ENCODE measurements at regions not wholly inside any gene's neighbourhood (a gene's known extent, or its start where the extent isn't known, plus 50 kb on each side); places are given as distances from the start of the nearest gene placed in this dataset.

GRCh38 chr4:33606951-33607350 is 2637.4 kb downstream of the ARAP2 start:
- no peaks in the 10 kb centered on the region for H3K36me3 ChIP-seq (ENCODE audit: control insufficient read depth, insufficient read depth, low read length)
- H3K9me3 ChIP-seq (ENCODE audit: control insufficient read depth, insufficient read depth, low read depth, low read length), result no peaks in the 10 kb centered on the region

GRCh38 chr4:33616121-33616520 is 2628.2 kb downstream of the ARAP2 start:
- no peak overlapping the region for H3K9ac ChIP-seq (ENCODE audit: insufficient read depth, low read length)
- no peaks in the 10 kb centered on the region for H3K9me3 ChIP-seq (ENCODE audit: control insufficient read depth, insufficient read depth, low read depth, low read length)
- no peak overlapping the region for H3K4me3 ChIP-seq (replicated peaks in 1 of 4; ENCODE audit: control extremely low read depth in 1 of 4, insufficient read depth in 1 of 4, low read depth in 3 of 4, low read length in 4 of 4)
- H4K20me1 ChIP-seq (ENCODE audit: control insufficient read depth, extremely low read depth, insufficient read depth, low read length), result no peaks in the 10 kb centered on the region
- no peaks in the 10 kb centered on the region for H3K36me3 ChIP-seq (ENCODE audit: control insufficient read depth, insufficient read depth, low read length)
- H2AFZ ChIP-seq (ENCODE audit: low read length), result no peak overlapping the region
- TF ChIP-seq CTCF (conservative IDR thresholded peaks at IDR 0.05 in 1 of 2, IDR thresholded peaks at IDR 0.05 in 1 of 2; ENCODE audit: low read depth in 1 of 2, low read length in 2 of 2) (no peak), EZH2 (IDR thresholded peaks at IDR 0.05; ENCODE audit: low read length, missing control alignments) (no peak)
- no peak overlapping the region for H3K27ac ChIP-seq (ENCODE audit: insufficient read depth, low read length)
- H3K79me2 ChIP-seq (ENCODE audit: control insufficient read depth, insufficient read depth, low read length), result no peaks in the 10 kb centered on the region
- no peak overlapping the region for H3K4me2 ChIP-seq (ENCODE audit: extremely low read depth, insufficient read depth, low read length)
- H3K27me3 ChIP-seq (ENCODE audit: control insufficient read depth, insufficient read depth, low read length), result no peaks in the 10 kb centered on the region
- no peak for DNase-seq (ENCODE audit: low read depth in 2 of 2)
- H3K4me1 ChIP-seq (ENCODE audit: control insufficient read depth, extremely low read depth, insufficient read depth, low read length), result no peaks in the 10 kb centered on the region

More at GRCh38 chr4:33606951-33607350, 2637.4 kb downstream of the ARAP2 start:
- Histone ChIP-seq H3K4me3 (replicated peaks in 1 of 4; ENCODE audit: control extremely low read depth in 1 of 4, insufficient read depth in 1 of 4, low read depth in 3 of 4, low read length in 4 of 4) (no peak overlapping the region), H3K79me2 (ENCODE audit: control insufficient read depth, insufficient read depth, low read length) (no peaks in the 10 kb centered on the region), H3K27ac (ENCODE audit: insufficient read depth, low read length) (no peak overlapping the region), H3K27me3 (ENCODE audit: control insufficient read depth, insufficient read depth, low read length) (no peaks in the 10 kb centered on the region), H3K4me2 (ENCODE audit: extremely low read depth, insufficient read depth, low read length) (no peak overlapping the region), H4K20me1 (ENCODE audit: control insufficient read depth, extremely low read depth, insufficient read depth, low read length) (no peaks in the 10 kb centered on the region), H2AFZ (ENCODE audit: low read length) (no peak overlapping the region), H3K9ac (ENCODE audit: insufficient read depth, low read length) (no peak overlapping the region), H3K4me1 (ENCODE audit: control insufficient read depth, extremely low read depth, insufficient read depth, low read length) (no peaks in the 10 kb centered on the region)
- no peak for TF ChIP-seq EZH2 (IDR thresholded peaks at IDR 0.05; ENCODE audit: low read length, missing control alignments)
- TF ChIP-seq CTCF (conservative IDR thresholded peaks at IDR 0.05 in 1 of 2, IDR thresholded peaks at IDR 0.05 in 1 of 2; ENCODE audit: low read depth in 1 of 2, low read length in 2 of 2), result no peak
- DNase-seq (ENCODE audit: low read depth in 2 of 2), result no peak

GRCh38 chr4:33625748-33626147 is 2618.6 kb downstream of the ARAP2 start:
- no peaks in the 10 kb centered on the region for H3K27me3 ChIP-seq (ENCODE audit: control insufficient read depth, insufficient read depth, low read length)
- no peaks in the 10 kb centered on the region for H4K20me1 ChIP-seq (ENCODE audit: control insufficient read depth, extremely low read depth, insufficient read depth, low read length)
- H3K27ac ChIP-seq (ENCODE audit: insufficient read depth, low read length), result no peak overlapping the region
- H3K9me3 ChIP-seq (ENCODE audit: control insufficient read depth, insufficient read depth, low read depth, low read length), result no peaks in the 10 kb centered on the region
- H3K4me2 ChIP-seq (ENCODE audit: extremely low read depth, insufficient read depth, low read length), result no peak overlapping the region
- TF ChIP-seq CTCF (conservative IDR thresholded peaks at IDR 0.05 in 1 of 2, IDR thresholded peaks at IDR 0.05 in 1 of 2; ENCODE audit: low read depth in 1 of 2, low read length in 2 of 2) (no peak), EZH2 (IDR thresholded peaks at IDR 0.05; ENCODE audit: low read length, missing control alignments) (no peak)
- no peak overlapping the region for H3K4me3 ChIP-seq (replicated peaks in 1 of 4; ENCODE audit: control extremely low read depth in 1 of 4, insufficient read depth in 1 of 4, low read depth in 3 of 4, low read length in 4 of 4)
- H3K36me3 ChIP-seq (ENCODE audit: control insufficient read depth, insufficient read depth, low read length), result no peaks in the 10 kb centered on the region
- H3K4me1 ChIP-seq (ENCODE audit: control insufficient read depth, extremely low read depth, insufficient read depth, low read length), result no peaks in the 10 kb centered on the region
- peak in 1 of 2 donors; percentile 3 for DNase-seq (ENCODE audit: low read depth in 2 of 2)
- H3K9ac ChIP-seq (ENCODE audit: insufficient read depth, low read length), result no peak overlapping the region
- no peaks in the 10 kb centered on the region for H3K79me2 ChIP-seq (ENCODE audit: control insufficient read depth, insufficient read depth, low read length)
- H2AFZ ChIP-seq (ENCODE audit: low read length), result no peak overlapping the region

Data from fibroblast of lung (primary cell).